Effector memory CD4-positive, alpha-beta T cell (primary cell): ENCODE measurements at regions not wholly inside any gene's neighbourhood (a gene's known extent, or its start where the extent isn't known, plus 50 kb on each side); places are given as distances from the start of the nearest gene placed in this dataset.

Experiments
- DNase-seq, 3 donors: peaks; one replicate each; pipeline ENCODE4 v3.0.0-alpha.2; 2020
- H3K27ac ChIP-seq: 2 replicates; pipeline ENCODE4 v1.7.0; 2013; ENCODE audit warnings: mild to moderate bottlenecking, low read length, moderate library complexity; ENCODE audit not compliant: insufficient read depth, poor library complexity, severe bottlenecking
- H3K27me3 ChIP-seq: replicated peaks from 2 replicates; pipeline ENCODE4 v1.7.0; 2013; ENCODE audit warnings: mild to moderate bottlenecking, low read length; ENCODE audit not compliant: insufficient read depth, control insufficient read depth, poor library complexity, severe bottlenecking
- H3K36me3 ChIP-seq: 2 replicates; pipeline ENCODE4 v1.7.0; 2013; ENCODE audit warnings: mild to moderate bottlenecking, low read length, moderate library complexity; ENCODE audit not compliant: control insufficient read depth, insufficient read depth
- H3K4me1 ChIP-seq: 2 replicates; pipeline ENCODE4 v1.7.0; 2013; ENCODE audit warnings: low read length, mild to moderate bottlenecking; ENCODE audit not compliant: control insufficient read depth, insufficient read depth, poor library complexity, severe bottlenecking
- H3K4me3 ChIP-seq: 2 replicates; pipeline ENCODE4 v1.7.0; 2013; ENCODE audit warnings: low read length, low read depth, mild to moderate bottlenecking; ENCODE audit not compliant: insufficient read depth, poor library complexity, severe bottlenecking
- H3K9me3 ChIP-seq: 2 replicates; pipeline ENCODE4 v1.7.0; 2013; ENCODE audit warnings: mild to moderate bottlenecking, low read length, moderate library complexity; ENCODE audit not compliant: control insufficient read depth

- Histone ChIP-seq H3K9me3 (no peaks in the 10 kb centered on the region), H3K36me3 (no peaks in the 10 kb centered on the region), H3K4me3 (no peak overlapping the region), H3K27ac (no peak overlapping the region), H3K27me3 (no peaks in the 10 kb centered on the region), H3K4me1 (no peaks in the 10 kb centered on the region)
- DNase-seq, result no peak
These were observed 818.2 kb downstream of the TLR4 start for GRCh38 chr9:118522093-118523028.

GRCh38 chr9:118527261-118527660, 823.1 kb downstream of the TLR4 start:
- Histone ChIP-seq H3K36me3 (no peaks in the 10 kb centered on the region), H3K4me3 (no peak overlapping the region), H3K4me1 (no peaks in the 10 kb centered on the region), H3K9me3 (no peaks in the 10 kb centered on the region), H3K27me3 (no peaks in the 10 kb centered on the region), H3K27ac (no peak overlapping the region)
- no peak for DNase-seq

- Histone ChIP-seq H3K27me3 (no peaks in the 10 kb centered on the region), H3K27ac (no peak overlapping the region), H3K9me3 (no peaks in the 10 kb centered on the region), H3K36me3 (no peaks in the 10 kb centered on the region), H3K4me3 (no peak overlapping the region), H3K4me1 (no peaks in the 10 kb centered on the region)
- no peak for DNase-seq
These were observed 825.0 kb downstream of the TLR4 start for GRCh38 chr9:118529210-118529609.

GRCh38 chr9:118529624-118530214, 825.5 kb downstream of the TLR4 start:
- H3K27ac ChIP-seq, result no peak overlapping the region
- H3K4me3 ChIP-seq, result no peak overlapping the region
- H3K9me3 ChIP-seq, result no peaks in the 10 kb centered on the region
- no peaks in the 10 kb centered on the region for H3K36me3 ChIP-seq
- no peaks in the 10 kb centered on the region for H3K4me1 ChIP-seq
- H3K27me3 ChIP-seq, result no peaks in the 10 kb centered on the region
- DNase-seq, result no peak

GRCh38 chr9:118532592-118532991, 828.4 kb downstream of the TLR4 start:
- H3K27ac ChIP-seq, result no peak overlapping the region
- no peak for DNase-seq
- H3K4me3 ChIP-seq, result no peak overlapping the region
- no peaks in the 10 kb centered on the region for H3K36me3 ChIP-seq
- H3K9me3 ChIP-seq, result no peaks in the 10 kb centered on the region
- H3K4me1 ChIP-seq, result no peaks in the 10 kb centered on the region
- no peaks in the 10 kb centered on the region for H3K27me3 ChIP-seq

- Histone ChIP-seq H3K9me3 (no peaks in the 10 kb centered on the region), H3K27ac (no peak overlapping the region), H3K4me3 (no peak overlapping the region), H3K27me3 (no peaks in the 10 kb centered on the region), H3K36me3 (no peaks in the 10 kb centered on the region), H3K4me1 (no peaks in the 10 kb centered on the region)
- DNase-seq, result no peak
These were observed 828.9 kb downstream of the TLR4 start for GRCh38 chr9:118533101-118533500.

- Histone ChIP-seq H3K9me3 (no peaks in the 10 kb centered on the region), H3K36me3 (no peaks in the 10 kb centered on the region), H3K27me3 (no peaks in the 10 kb centered on the region), H3K27ac (no peak overlapping the region), H3K4me3 (no peak overlapping the region), H3K4me1 (no peaks in the 10 kb centered on the region)
- no peak for DNase-seq
These were observed 829.6 kb downstream of the TLR4 start for GRCh38 chr9:118533850-118534249.

- H3K4me3 ChIP-seq, result no peak overlapping the region
These were observed 832.0 kb downstream of the TLR4 start for GRCh38 chr9:118536153-118536552.

GRCh38 chr9:118538959-118539358, 830.3 kb downstream of the BRINP1 start:
- no peaks in the 10 kb centered on the region for H3K36me3 ChIP-seq

More at GRCh38 chr9:118536153-118536552, 832.0 kb downstream of the TLR4 start:
- Histone ChIP-seq H3K27me3 (no peaks in the 10 kb centered on the region), H3K36me3 (no peaks in the 10 kb centered on the region), H3K9me3 (no peaks in the 10 kb centered on the region), H3K4me1 (no peaks in the 10 kb centered on the region), H3K27ac (no peak overlapping the region)
- no peak for DNase-seq

GRCh38 chr9:118553465-118553864, 815.8 kb downstream of the BRINP1 start:
- no peak for DNase-seq
- no peaks in the 10 kb centered on the region for H3K4me1 ChIP-seq
- no peak overlapping the region for H3K27ac ChIP-seq
- H3K36me3 ChIP-seq, result no peaks in the 10 kb centered on the region
- H3K4me3 ChIP-seq, result no peak overlapping the region
- no peaks in the 10 kb centered on the region for H3K9me3 ChIP-seq
- no peaks in the 10 kb centered on the region for H3K27me3 ChIP-seq

More at GRCh38 chr9:118538959-118539358, 830.3 kb downstream of the BRINP1 start:
- Histone ChIP-seq H3K27ac (no peak overlapping the region), H3K9me3 (no peaks in the 10 kb centered on the region), H3K4me1 (no peaks in the 10 kb centered on the region), H3K27me3 (no peaks in the 10 kb centered on the region), H3K4me3 (no peak overlapping the region)
- no peak for DNase-seq
